ENCODE measurements at regions not wholly inside any gene's neighbourhood (a gene's known extent, or its start where the extent isn't known, plus 50 kb on each side); places are given as distances from the start of the nearest gene placed in this dataset.

- no peak for DNase-seq
These were observed 299.0 kb downstream of the TRIB2 start for GRCh38 chr2:13015532-13016320.

- no peak for DNase-seq
These were observed 301.8 kb downstream of the TRIB2 start for GRCh38 chr2:13018490-13018889.

DNA sequence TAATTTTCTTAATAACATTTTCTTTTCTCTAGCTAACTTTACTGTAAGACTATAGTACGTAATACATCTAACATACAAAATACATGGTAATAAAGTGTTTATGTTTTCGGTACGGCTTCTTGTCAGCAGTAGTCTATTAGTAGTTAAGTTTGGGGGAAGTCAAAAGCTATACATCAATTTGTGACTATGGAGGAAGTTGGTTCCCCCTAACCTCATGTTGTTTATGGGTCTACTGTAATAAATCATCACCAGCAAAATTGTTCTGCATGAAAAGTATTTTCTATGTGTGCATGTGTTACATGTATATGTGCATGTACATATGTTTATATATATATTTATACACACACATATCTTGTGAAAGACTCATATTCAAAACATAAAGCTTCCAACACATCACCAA, 303.0 kb downstream of the TRIB2 start:
- DNase-seq = no peak

DNA sequence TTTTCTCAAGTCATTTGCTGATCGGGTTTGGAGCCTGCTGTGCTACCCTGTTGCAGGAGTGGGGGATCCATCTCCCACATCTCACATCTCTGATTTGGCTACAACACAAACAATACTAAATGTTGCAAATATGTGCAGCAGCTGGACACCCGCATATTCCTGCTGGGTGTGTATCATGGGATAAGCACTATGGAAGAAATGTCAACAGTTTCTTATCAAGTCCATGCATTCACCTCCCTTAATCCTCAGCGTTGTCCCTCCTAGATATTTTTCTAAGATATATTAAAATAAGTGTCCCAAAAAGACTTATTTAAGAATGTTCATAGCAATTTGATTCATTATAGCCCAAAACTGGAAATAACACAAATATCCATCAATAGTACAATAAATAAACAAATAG, 303.7 kb downstream of the TRIB2 start:
- no peak for DNase-seq

GRCh38 chr2:13021470-13021957, 304.8 kb downstream of the TRIB2 start:
- DNase-seq = no peak

DNA sequence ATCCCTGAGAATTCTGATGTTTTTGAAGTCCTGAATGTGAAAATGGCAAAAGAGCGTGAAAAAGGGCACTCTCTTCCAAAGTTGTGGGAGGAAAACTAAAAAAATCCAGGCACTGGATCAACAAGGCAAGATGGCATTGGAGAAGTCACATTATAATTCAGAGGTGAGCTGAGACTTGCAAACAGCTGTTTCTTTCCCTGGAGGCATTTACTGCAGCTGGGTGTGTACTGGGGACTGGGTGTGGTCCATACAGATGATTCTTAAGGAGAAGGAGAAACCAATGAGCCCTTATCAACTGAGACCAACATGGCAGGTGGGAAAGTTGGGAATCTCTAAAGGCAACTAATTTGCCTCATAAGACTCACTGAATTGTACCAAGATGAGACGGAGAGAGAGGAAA, 313.9 kb downstream of the TRIB2 start:
- DNase-seq = no peak

DNA sequence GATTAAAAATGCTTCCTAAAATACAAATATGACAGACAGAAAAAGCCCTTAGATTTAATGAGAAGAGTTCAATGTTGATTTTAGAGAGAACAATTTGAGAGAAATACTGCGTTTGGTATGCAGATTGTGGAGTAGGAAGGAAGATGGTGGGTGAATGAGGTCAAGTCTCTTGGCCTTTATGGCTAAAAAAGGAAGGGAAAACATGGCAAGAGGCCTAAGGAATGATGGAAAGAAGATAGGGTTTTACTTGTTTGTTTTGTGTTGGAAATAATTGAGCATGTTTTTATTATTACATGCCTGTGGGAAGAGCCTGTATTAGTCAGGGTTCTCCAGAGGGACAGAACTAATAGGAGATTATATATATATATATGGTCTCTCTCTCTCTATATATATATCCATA, 318.1 kb downstream of the TRIB2 start:
- DNase-seq = no peak

GRCh38 chr2:13035866-13036265, 319.1 kb downstream of the TRIB2 start:
- DNase-seq = no peak

DNA sequence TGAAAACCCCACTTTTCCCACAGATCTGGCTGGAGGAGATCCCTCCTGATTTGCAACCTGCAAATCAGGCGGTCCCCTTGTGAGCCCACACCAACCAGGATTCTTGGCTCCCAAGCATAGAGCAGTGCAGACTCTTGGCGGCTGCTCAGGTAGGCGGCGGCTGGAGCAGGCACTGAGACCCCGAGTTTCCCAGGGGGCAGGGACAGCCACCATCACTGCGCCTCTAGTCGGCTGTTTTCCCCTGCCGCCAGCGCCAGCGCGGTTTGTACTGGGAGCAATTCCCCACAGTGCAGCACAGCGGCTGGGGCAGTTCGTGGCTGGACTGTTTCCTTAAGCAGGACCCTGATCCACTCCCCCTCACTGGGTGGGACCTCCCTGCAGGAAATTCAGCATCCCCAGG, 323.3 kb downstream of the TRIB2 start:
- DNase-seq = no peak

- peak in 1 of 2 experiments; percentile 20 for DNase-seq
These were observed 329.9 kb downstream of the TRIB2 start for GRCh38 chr2:13046557-13047165.

DNA sequence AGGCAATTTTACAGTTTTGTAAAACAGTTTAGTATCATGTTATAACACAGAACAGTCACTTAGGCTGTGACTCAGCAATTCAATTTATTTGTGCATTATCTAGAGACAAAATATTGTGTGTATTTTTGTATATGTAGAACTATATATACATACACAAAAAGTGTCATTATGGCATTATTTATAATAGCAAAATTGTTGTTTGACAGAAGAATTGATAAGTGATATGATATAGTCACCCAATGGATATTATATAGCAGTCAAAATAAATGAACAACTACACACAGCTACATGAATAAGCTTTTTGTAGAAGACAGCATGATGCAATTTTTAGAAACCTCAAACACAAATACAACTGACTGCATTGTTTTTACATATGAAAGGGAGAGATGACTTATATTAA, 334.0 kb downstream of the TRIB2 start:
- no peak for DNase-seq

DNA sequence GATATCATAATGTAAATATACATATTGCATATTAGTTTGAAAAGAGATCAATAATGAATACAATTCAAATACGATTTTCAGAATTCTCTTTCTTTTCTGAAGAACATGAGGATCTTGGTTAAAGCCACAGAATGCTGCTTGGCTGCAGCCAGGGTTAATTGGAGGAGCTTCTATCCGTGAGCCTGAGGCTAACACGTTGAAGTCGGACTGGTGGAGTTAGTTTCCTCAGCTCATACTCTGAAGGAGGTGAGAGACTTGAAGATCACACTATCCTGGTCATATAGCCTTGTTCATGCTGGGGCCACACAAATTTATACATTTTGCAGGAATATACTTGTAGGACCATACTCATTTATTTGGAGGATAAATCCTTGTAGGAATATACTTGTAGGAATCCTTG, 335.8 kb downstream of the TRIB2 start:
- no peak for DNase-seq

- DNase-seq = peak in 1 of 2 experiments; percentile 10
These were observed 339.6 kb downstream of the TRIB2 start for GRCh38 chr2:13056259-13056843.

GRCh38 chr2:13057671-13058070, 340.9 kb downstream of the TRIB2 start:
- no peak for DNase-seq

DNA sequence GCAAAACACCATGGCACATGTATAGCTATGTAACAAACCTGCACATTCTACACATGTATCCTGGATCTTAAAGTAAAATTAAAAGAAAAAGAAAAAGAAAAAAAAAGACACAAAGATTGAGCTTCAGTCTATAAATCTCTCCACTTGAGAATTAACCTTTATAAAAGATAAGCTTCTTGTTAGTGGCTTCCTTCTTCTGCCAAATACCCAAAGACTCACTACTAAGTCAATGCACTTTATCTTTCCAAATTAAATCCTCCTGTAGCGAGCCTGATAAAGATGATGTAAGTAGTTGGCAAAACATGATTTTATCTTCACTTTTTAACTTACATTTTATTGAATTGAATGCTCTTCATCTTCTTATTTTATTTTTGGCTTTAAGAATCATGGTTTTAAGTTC, 349.9 kb downstream of the TRIB2 start:
- no peak for DNase-seq

GRCh38 chr2:13067508-13067907, 350.8 kb downstream of the TRIB2 start:
- no peak for DNase-seq

DNA sequence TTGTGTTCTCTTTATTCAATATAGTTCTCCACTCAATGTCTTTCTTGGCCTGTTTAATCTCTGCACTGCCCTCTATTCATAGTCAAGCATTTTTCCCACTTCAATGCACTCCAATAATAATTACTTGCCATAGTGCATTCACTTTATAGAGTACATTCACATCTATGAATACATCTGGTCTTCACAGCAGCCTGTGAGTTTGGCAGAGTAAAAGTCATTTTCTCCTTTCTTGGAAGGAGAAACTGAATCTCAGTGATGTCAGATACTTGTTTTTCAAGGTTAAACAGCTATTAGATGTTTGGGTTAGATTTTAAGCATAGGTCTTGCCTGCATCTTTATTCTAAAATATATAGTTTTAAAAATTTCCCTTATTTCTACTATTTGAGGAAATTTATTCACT, 373.2 kb downstream of the TRIB2 start:
- no peak for DNase-seq

- no peak for DNase-seq
These were observed 374.7 kb downstream of the TRIB2 start for GRCh38 chr2:13091455-13091854.

GRCh38 chr2:13091861-13092378, 375.2 kb downstream of the TRIB2 start:
- no peak for DNase-seq

GRCh38 chr2:13093416-13093991, 376.8 kb downstream of the TRIB2 start:
- no peak for DNase-seq

DNA sequence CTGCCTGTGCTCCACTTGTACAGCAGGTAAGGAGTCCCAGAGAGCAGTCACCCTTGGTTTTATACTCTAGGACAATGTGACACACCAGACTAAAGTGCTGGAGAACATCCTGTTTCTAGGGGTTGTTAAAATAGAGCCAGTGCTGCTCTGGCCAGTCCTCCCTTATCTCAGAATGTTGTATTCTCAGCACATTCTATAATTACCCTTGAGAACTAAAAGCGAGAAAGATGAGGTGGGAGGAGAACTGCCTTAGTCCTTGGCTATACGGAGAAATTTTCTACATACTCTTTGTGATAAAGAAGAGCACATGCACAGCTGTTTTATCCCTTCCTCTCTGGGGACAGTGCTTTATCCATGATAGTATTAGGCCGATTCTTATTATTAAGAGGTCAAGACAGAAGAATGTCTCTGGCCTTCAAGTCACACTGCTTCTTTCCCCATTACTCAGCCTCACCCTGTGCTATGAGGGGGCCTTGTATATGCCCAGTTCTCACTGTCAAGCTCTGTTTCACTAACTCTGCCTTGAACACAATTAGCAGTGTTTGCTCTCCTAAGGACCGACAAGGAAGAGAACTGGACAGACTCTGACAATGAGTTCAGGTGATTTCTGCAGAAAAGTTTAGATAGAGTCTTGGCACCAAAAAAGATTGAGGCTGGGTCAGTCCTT, 385.8 kb downstream of the TRIB2 start:
- DNase-seq = no peak

DNA sequence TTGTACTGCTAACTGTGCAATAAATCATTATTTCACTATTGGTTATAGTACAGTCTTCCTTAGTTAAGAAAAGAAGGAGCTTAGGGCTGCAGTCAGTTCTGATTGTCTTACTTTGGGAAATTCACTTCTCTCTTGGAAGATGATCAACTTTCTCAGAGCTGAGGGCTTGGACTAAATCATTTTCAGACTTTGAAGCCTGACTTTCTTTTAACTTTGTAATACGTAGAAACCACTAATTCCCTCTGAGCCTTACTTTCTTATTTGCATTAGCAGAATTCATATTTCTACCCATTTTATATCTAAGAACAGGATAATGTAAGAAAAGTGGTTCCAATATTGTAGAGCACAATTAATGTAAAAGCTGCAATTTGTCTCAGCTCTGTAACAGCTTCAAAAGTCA, 386.4 kb downstream of the TRIB2 start:
- no peak for DNase-seq

Measured in SW 1271 (cell line).